ENCODE measurements at regions not wholly inside any gene's neighbourhood (a gene's known extent, or its start where the extent isn't known, plus 50 kb on each side); places are given as distances from the start of the nearest gene placed in this dataset.
A peak's percentile ranks its signal among the peaks of the same experiment; 100 is the strongest.

DNA sequence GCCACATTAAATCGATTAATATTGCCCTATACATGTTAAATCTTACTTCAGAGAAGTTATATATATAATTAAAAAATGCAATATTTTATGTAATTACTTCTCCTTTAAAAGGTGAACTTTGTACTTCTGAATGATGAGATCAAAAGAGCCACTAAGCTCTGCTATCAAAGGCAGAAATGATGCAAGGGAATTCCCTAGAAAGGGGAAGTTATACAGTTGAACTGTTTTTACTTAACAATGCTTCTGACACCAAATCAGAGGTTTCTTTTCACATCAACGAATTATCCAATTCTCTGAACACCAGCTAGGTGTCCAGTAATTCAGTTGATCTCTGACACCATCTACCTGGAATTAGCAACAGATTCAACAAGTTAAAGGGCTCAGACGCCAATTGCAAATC, 319.9 kb upstream of the TSHZ2 start:
- FAIRE-seq (no peak), DNase-seq (ENCODE audit: low read depth, low spot score) (no peak), ATAC-seq (peak; percentile 70)
- ChIA-PET POLR2A (no interaction called here), SMC1A (ENCODE audit: uncharacterized antibody, unreplicated experiment) (interaction anchor here (1.0 kb wide), 1 partner anchor 403 kb away, joined by 3 read pairs; no protein-coding TSS in a partner anchor), RAD21 (ENCODE audit: unreplicated experiment) (no interaction called here), CTCF (no interaction called here)
- in situ Hi-C loops (cut with MboI) = no loop called here
- H3K9ac ChIP-seq (ENCODE audit: control insufficient read depth, insufficient read depth, low read length) = no peak overlapping the region
- H3K27ac ChIP-seq (ENCODE audit: control insufficient read depth, insufficient read depth) = no peak overlapping the region
- no peak overlapping the region for H3K4me2 ChIP-seq (ENCODE audit: control insufficient read depth, insufficient read depth)
- H3K36me3 ChIP-seq (ENCODE audit: control insufficient read depth in 2 of 2, insufficient read depth in 2 of 2, low read length in 1 of 2) = no peaks in the 10 kb centered on the region
- no peaks in the 10 kb centered on the region for H3K27me3 ChIP-seq (replicated peaks in 1 of 2; ENCODE audit: control insufficient read depth in 2 of 2, insufficient read depth in 2 of 2, low read length in 1 of 2)
- no peaks in the 10 kb centered on the region for H4K20me1 ChIP-seq (ENCODE audit: control insufficient read depth, insufficient read depth)
- WGBS (ENCODE audit: insufficient coverage, insufficient replicate concordance, low lambda C conversion rate, missing lambda C conversion rate) = 0% methylated on average over 3 of the region's 3 CpGs
- no peak overlapping the region for H3K4me3 ChIP-seq
- no peaks in the 10 kb centered on the region for H3K9me3 ChIP-seq (replicated peaks; ENCODE audit: control insufficient read depth, insufficient read depth, low read length)
- H3K79me2 ChIP-seq (ENCODE audit: control insufficient read depth, insufficient read depth, low read length) = no peaks in the 10 kb centered on the region
- no peaks in the 10 kb centered on the region for H3K4me1 ChIP-seq (ENCODE audit: control insufficient read depth, insufficient read depth, low read length)
- intact Hi-C loops (cut with micrococcal nuclease; ENCODE audit: unreplicated experiment) = no loop called here
- H2AFZ ChIP-seq (ENCODE audit: control insufficient read depth, low read depth, low read length) = no peak overlapping the region
- no TSS peak for BruUV-seq (replicated peaks)
- TF ChIP-seq CREM (IDR thresholded peaks at IDR 0.05; ENCODE audit: low read depth) (no peak), IRF4 (IDR thresholded peaks at IDR 0.05; ENCODE audit: low read depth, low read length) (no peak), CBFB (IDR thresholded peaks at IDR 0.05; ENCODE audit: low read depth) (no peak), EP300 (IDR thresholded peaks at IDR 0.05; ENCODE audit: borderline replicate concordance in 1 of 2, control insufficient read depth in 1 of 2, low read depth in 2 of 2, low read length in 2 of 2) (no peak), JUNB (IDR thresholded peaks at IDR 0.05) (peak; percentile 23; the same call in 1 of the 2 replicates), ATF7 (IDR thresholded peaks at IDR 0.05; ENCODE audit: low read depth) (peak; percentile 29; the same call in 1 of the 2 replicates), YY1 (IDR thresholded peaks at IDR 0.05; ENCODE audit: low read depth, low read length) (no peak), SMAD5 (IDR thresholded peaks at IDR 0.05; ENCODE audit: low read depth) (no peak), E2F8 (IDR thresholded peaks at IDR 0.05; ENCODE audit: low read depth, partially characterized antibody) (no peak), IKZF2 (IDR thresholded peaks at IDR 0.05) (peak; percentile 13 to 27; a peak in 2 of 4 replicates), MTA2 (IDR thresholded peaks at IDR 0.05; ENCODE audit: low read depth) (0 out of 2 replicates have a peak, but pooled peaks have one; percentile 36), SIX5 (IDR thresholded peaks at IDR 0.05; ENCODE audit: low read depth, low read length, severe bottlenecking) (no peak), IKZF1 (conservative IDR thresholded peaks at IDR 0.05) (peak; percentile 42), ZNF24 (IDR thresholded peaks at IDR 0.05) (peak; percentile 93), ATF2 (IDR thresholded peaks at IDR 0.05; ENCODE audit: low read length) (no peak)
- TF ChIP-seq, protein P1, sequence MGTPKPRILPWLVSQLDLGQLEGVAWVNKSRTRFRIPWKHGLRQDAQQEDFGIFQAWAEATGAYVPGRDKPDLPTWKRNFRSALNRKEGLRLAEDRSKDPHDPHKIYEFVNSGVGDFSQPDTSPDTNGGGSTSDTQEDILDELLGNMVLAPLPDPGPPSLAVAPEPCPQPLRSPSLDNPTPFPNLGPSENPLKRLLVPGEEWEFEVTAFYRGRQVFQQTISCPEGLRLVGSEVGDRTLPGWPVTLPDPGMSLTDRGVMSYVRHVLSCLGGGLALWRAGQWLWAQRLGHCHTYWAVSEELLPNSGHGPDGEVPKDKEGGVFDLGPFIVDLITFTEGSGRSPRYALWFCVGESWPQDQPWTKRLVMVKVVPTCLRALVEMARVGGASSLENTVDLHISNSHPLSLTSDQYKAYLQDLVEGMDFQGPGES (IDR thresholded peaks at IDR 0.05) = no peak
- TF ChIP-seq, protein P2, sequence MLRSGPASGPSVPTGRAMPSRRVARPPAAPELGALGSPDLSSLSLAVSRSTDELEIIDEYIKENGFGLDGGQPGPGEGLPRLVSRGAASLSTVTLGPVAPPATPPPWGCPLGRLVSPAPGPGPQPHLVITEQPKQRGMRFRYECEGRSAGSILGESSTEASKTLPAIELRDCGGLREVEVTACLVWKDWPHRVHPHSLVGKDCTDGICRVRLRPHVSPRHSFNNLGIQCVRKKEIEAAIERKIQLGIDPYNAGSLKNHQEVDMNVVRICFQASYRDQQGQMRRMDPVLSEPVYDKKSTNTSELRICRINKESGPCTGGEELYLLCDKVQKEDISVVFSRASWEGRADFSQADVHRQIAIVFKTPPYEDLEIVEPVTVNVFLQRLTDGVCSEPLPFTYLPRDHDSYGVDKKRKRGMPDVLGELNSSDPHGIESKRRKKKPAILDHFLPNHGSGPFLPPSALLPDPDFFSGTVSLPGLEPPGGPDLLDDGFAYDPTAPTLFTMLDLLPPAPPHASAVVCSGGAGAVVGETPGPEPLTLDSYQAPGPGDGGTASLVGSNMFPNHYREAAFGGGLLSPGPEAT (IDR thresholded peaks at IDR 0.05; ENCODE audit: low read depth) = peak; percentile 66; the same call in 1 of the 2 replicates

Measured in GM12878 (cell line).